Body of pancreas (tissue), 4 donors: ENCODE measurements at regions not wholly inside any gene's neighbourhood (a gene's known extent, or its start where the extent isn't known, plus 50 kb on each side); places are given as distances from the start of the nearest gene placed in this dataset.

Experiments used
- ATAC-seq: fragments of 150-250 bp; one replicate; pipeline ENCODE4 v1.9.1; 2016
- DNase-seq, 4 donors: peaks; one replicate each; pipeline ENCODE4 v3.0.0-alpha.2; 2019
- H3K27ac ChIP-seq, 4 donors: fragments of 200-600 bp; sonication (generic); 1 replicate in 3 of 4; 2 replicates in 1 of 4; pipeline versions ENCODE4 v1.5.1 to v1.6.1; 2016 to 2019; ENCODE audit warnings: mild to moderate bottlenecking in 1 of 4, mixed read lengths in 1 of 4, moderate library complexity in 1 of 4
- H3K27me3 ChIP-seq, 2 donors: fragments of 200-600 bp; sonication (generic); one replicate each; pipeline ENCODE4 v1.6.0; 2016; ENCODE audit warnings: mild to moderate bottlenecking in 1 of 2
- H3K36me3 ChIP-seq, 2 donors: fragments of 200-600 bp; sonication (generic); replicated peaks in 1 of 2; 2 replicates each; pipeline ENCODE4 v1.5.1; 2016; ENCODE audit warnings: low read depth in 2 of 2; ENCODE audit not compliant: insufficient read depth in 1 of 2
- H3K4me1 ChIP-seq: fragments of 200-600 bp; sonication (generic); one replicate; pipeline ENCODE4 v1.6.0; 2016
- H3K4me3 ChIP-seq, 2 donors: fragments of 200-600 bp; sonication (generic); 1 replicate in 1 of 2; 2 replicates in 1 of 2; pipeline ENCODE4 v1.5.1; 2016 to 2019
- H3K9me3 ChIP-seq, 3 donors: fragments of 200-600 bp; sonication (generic); 1 replicate in 2 of 3; 2 replicates in 1 of 3; pipeline ENCODE4 v1.5.1; 2016
- POLR2A ChIP-seq, 3 donors: fragments of 450-650 bp; IDR thresholded peaks; one replicate each; pipeline ENCODE4 v1.6.1; 2016; ENCODE audit warnings: antibody characterized with exemption in 3 of 3, mild to moderate bottlenecking in 2 of 3
- WGBS, 2 donors: methylation state at CpG; one replicate each; pipeline ENCODE4 v1.1.5; 2017; 5-methylcytosine and 5-hydroxymethylcytosine counted together
- intact Hi-C: fragments of 100-400 bp; cut with DNase I; formaldehyde crosslinking; loops from one replicate; pipeline ENCODE4 v1.15.1; 2023
- TF ChIP-seq, protein P1 (sequence below), 7 experiments: fragments of 450-650 bp in 4 of 7; fragments of 200-600 bp in 3 of 7; sonication (generic) in 3 of 7; IDR thresholded peaks; one replicate each; pipeline ENCODE4 v1.5.1; 2016 to 2019; ENCODE audit warnings: antibody characterized with exemption in 7 of 7

DNA sequence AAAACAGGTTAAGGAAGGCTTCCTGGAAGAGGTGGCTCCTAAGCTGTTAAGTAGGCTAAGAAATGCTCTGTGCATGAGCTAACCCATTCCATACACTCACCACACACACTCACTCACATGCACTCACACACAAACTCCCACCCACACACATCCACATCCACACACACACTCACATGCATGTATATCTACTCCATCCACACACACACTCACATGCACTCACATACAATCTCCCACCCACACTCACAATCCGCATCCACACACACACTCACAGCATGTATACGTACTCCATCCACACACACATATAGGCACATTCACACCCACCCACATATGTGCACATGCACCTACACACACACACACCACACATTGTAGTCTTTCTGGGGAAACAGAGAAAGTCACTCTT, 89.3 kb upstream of the HNF1B start:
- H3K27me3 ChIP-seq: no peaks in the 10 kb centered on the region
- intact Hi-C loops: no loop called here
- no peaks in the 10 kb centered on the region for H3K36me3 ChIP-seq
- DNase-seq (no peak), ATAC-seq (no peak)
- no peak overlapping the region for H3K27ac ChIP-seq
- WGBS, 2 donors: 78 to 85% methylated on average over 2 of the region's 2 CpGs
- no peak overlapping the region for H3K4me3 ChIP-seq
- H3K4me1 ChIP-seq: no peaks in the 10 kb centered on the region
- TF ChIP-seq, protein P1, sequence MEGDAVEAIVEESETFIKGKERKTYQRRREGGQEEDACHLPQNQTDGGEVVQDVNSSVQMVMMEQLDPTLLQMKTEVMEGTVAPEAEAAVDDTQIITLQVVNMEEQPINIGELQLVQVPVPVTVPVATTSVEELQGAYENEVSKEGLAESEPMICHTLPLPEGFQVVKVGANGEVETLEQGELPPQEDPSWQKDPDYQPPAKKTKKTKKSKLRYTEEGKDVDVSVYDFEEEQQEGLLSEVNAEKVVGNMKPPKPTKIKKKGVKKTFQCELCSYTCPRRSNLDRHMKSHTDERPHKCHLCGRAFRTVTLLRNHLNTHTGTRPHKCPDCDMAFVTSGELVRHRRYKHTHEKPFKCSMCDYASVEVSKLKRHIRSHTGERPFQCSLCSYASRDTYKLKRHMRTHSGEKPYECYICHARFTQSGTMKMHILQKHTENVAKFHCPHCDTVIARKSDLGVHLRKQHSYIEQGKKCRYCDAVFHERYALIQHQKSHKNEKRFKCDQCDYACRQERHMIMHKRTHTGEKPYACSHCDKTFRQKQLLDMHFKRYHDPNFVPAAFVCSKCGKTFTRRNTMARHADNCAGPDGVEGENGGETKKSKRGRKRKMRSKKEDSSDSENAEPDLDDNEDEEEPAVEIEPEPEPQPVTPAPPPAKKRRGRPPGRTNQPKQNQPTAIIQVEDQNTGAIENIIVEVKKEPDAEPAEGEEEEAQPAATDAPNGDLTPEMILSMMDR (IDR thresholded peaks at IDR 0.05): no peak
- no peak for TF ChIP-seq POLR2A (IDR thresholded peaks at IDR 0.05)
- no peaks in the 10 kb centered on the region for H3K9me3 ChIP-seq

DNA sequence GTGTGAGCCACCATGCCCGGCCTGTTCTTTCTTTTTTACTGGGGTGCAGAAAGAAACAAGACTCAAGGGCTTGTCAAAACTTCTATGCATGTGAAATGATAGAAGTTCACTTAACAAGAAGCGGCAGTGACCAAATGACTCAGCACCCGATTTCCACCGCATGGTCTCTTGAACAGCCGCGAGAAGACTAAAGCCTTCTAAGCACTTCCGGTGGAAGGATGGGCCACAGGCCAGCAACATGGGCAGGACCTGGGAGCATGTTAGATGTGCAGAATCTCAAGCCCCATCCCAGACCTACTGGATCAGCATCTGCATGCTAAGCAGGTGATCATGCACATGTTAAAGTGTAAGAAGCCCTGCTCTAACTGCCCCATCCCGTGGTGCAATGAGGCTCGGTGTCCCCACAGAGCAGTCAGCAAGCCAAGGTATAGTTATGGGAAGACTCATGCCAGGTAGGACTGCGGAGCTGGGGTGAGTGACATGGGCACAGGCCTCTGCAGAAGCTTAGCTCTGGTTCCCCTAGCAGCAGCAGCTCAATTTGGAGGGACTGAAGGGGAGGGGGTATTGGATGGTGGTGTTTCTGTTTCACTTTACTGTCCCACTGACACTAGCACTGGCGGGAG, 88.5 kb upstream of the HNF1B start:
- Histone ChIP-seq H3K4me3 (no peak overlapping the region), H3K4me1 (no peaks in the 10 kb centered on the region), H3K27me3 (no peaks in the 10 kb centered on the region), H3K27ac (no peak overlapping the region), H3K9me3 (no peaks in the 10 kb centered on the region), H3K36me3 (no peaks in the 10 kb centered on the region)
- WGBS, 2 donors: 80 to 84% methylated on average over 7 to 11 of the region's 11 CpGs
- intact Hi-C loops: no loop called here
- no peak for ATAC-seq
- no peak for DNase-seq
- TF ChIP-seq, protein P1 (IDR thresholded peaks at IDR 0.05): no peak
- TF ChIP-seq POLR2A (IDR thresholded peaks at IDR 0.05): no peak

DNA sequence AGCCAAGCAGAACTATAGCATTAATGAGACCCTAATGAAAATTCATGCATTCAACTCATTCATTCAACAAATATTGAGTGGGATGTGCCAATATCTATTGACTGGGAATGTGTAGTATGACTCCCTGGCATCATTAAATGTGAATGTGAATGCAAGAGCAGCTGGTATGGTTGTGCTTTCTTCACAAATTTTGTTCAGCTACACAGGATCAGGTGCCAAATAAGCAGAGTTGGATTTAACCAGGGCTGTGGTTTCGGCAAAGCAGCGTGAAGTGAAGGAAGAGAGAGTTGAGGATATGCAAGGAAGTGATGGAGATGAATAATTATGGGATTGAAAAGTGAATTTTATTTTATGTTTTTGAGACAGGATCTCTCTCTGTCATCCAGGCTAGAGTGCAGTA, 87.1 kb upstream of the HNF1B start:
- H3K36me3 ChIP-seq: no peaks in the 10 kb centered on the region
- H3K4me3 ChIP-seq: no peak overlapping the region
- no peaks in the 10 kb centered on the region for H3K9me3 ChIP-seq
- no peaks in the 10 kb centered on the region for H3K4me1 ChIP-seq
- WGBS, 2 donors: 96 to 97% methylated on average over 2 of the region's 2 CpGs
- TF ChIP-seq, protein P1 (IDR thresholded peaks at IDR 0.05): no peak
- TF ChIP-seq POLR2A (IDR thresholded peaks at IDR 0.05): no peak
- no peak overlapping the region for H3K27ac ChIP-seq
- H3K27me3 ChIP-seq: no peaks in the 10 kb centered on the region
- no peak for ATAC-seq
- intact Hi-C loops: no loop called here
- DNase-seq: no peak

DNA sequence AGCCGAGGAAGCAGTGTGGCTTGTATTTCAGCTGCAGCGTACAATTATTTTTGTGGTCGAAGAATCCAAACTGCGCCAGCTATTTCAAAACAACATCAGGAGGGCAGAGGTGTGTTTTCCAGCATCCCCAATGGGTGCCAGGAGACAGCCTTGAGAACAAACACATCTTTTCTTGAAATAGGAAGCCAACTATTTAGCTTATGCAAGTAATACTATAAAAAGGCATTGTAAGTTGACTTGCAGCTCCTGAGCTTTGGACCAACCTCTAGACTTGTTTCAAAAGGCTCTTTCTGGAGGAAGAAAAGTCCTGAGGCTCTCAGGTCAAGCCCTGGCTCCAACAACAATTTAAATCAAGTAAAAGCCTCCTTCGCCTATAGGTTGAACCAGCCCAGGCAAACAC, 86.6 kb upstream of the HNF1B start:
- 87 to 88% methylated on average over 5 of the region's 5 CpGs for WGBS, 2 donors
- DNase-seq (no peak), ATAC-seq (no peak)
- TF ChIP-seq POLR2A (IDR thresholded peaks at IDR 0.05): no peak
- TF ChIP-seq, protein P1 (IDR thresholded peaks at IDR 0.05): no peak
- no peaks in the 10 kb centered on the region for H3K36me3 ChIP-seq
- H3K27ac ChIP-seq: no peak overlapping the region
- no peaks in the 10 kb centered on the region for H3K4me1 ChIP-seq
- no peaks in the 10 kb centered on the region for H3K27me3 ChIP-seq
- H3K4me3 ChIP-seq: no peak overlapping the region
- intact Hi-C loops: no loop called here
- H3K9me3 ChIP-seq: no peaks in the 10 kb centered on the region
